GM19238 (cell line): ENCODE measurements at regions not wholly inside any gene's neighbourhood (a gene's known extent, or its start where the extent isn't known, plus 50 kb on each side); places are given as distances from the start of the nearest gene placed in this dataset.

Source experiments
- DNase-seq: peaks from one replicate; pipeline ENCODE4 v3.0.0; 2011; ENCODE audit warnings: low spot score; ENCODE audit not compliant: insufficient read length

- no peak for DNase-seq
These were observed 253.6 kb downstream of the CDH26 start for GRCh38 chr20:60211618-60212463.

GRCh38 chr20:60212695-60213094 lies 254.5 kb downstream of the CDH26 start:
- no peak for DNase-seq

- no peak for DNase-seq
These were observed 255.1 kb downstream of the CDH26 start for GRCh38 chr20:60213126-60213893.

GRCh38 chr20:60214901-60215815 lies 256.9 kb downstream of the CDH26 start:
- no peak for DNase-seq

GRCh38 chr20:60215816-60216730 lies 257.9 kb downstream of the CDH26 start:
- no peak for DNase-seq

GRCh38 chr20:60219231-60219630 lies 261.0 kb downstream of the CDH26 start:
- no peak for DNase-seq

- DNase-seq, result no peak
These were observed 261.9 kb downstream of the CDH26 start for GRCh38 chr20:60219984-60220562.

GRCh38 chr20:60220706-60221105 lies 262.5 kb downstream of the CDH26 start:
- no peak for DNase-seq

GRCh38 chr20:60221593-60221992 lies 263.4 kb downstream of the CDH26 start:
- DNase-seq, result no peak

GRCh38 chr20:60222497-60222896 lies 264.3 kb downstream of the CDH26 start:
- no peak for DNase-seq

GRCh38 chr20:60223174-60223573 lies 265.0 kb downstream of the CDH26 start:
- no peak for DNase-seq

- DNase-seq, result no peak
These were observed 266.7 kb downstream of the CDH26 start for GRCh38 chr20:60224914-60225313.

GRCh38 chr20:60228255-60228654 lies 270.0 kb downstream of the CDH26 start:
- DNase-seq, result no peak

GRCh38 chr20:60232380-60232779 lies 274.2 kb downstream of the CDH26 start:
- DNase-seq, result no peak

- DNase-seq, result no peak
These were observed 274.9 kb downstream of the CDH26 start for GRCh38 chr20:60233018-60233630.

- no peak for DNase-seq
These were observed 278.4 kb downstream of the CDH26 start for GRCh38 chr20:60236613-60237012.

- DNase-seq, result no peak
These were observed 279.8 kb downstream of the CDH26 start for GRCh38 chr20:60237981-60238380.

GRCh38 chr20:60238992-60239660 lies 280.9 kb downstream of the CDH26 start:
- no peak for DNase-seq

GRCh38 chr20:60239956-60240355 lies 281.7 kb downstream of the CDH26 start:
- DNase-seq, result no peak
